ENCODE measurements at regions not wholly inside any gene's neighbourhood (a gene's known extent, or its start where the extent isn't known, plus 50 kb on each side); places are given as distances from the start of the nearest gene placed in this dataset.

DNA sequence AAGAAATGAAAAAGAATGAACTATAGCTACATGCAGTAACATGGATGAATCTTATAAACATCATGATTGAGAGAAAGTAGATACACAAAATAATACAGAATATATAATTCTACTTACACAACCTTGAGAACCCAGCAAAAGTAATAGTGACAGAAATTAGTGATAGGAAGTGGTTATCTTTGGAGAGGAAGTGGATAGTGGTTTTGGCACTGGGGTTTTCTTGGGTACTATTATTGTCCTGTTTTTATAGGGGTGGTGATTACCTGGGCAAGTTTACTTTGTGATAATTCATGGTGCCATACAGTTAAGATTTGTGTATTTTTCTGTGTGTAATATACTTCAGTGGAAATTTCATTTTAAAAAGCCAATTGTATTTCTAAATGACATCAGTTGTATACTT, 352.7 kb downstream of the AEBP2 start:
- TF ChIP-seq SMAD3 (CRISPR knock-in tag; IDR thresholded peaks at IDR 0.05; ENCODE audit: borderline replicate concordance) = no peak
- TF ChIP-seq, protein P1, sequence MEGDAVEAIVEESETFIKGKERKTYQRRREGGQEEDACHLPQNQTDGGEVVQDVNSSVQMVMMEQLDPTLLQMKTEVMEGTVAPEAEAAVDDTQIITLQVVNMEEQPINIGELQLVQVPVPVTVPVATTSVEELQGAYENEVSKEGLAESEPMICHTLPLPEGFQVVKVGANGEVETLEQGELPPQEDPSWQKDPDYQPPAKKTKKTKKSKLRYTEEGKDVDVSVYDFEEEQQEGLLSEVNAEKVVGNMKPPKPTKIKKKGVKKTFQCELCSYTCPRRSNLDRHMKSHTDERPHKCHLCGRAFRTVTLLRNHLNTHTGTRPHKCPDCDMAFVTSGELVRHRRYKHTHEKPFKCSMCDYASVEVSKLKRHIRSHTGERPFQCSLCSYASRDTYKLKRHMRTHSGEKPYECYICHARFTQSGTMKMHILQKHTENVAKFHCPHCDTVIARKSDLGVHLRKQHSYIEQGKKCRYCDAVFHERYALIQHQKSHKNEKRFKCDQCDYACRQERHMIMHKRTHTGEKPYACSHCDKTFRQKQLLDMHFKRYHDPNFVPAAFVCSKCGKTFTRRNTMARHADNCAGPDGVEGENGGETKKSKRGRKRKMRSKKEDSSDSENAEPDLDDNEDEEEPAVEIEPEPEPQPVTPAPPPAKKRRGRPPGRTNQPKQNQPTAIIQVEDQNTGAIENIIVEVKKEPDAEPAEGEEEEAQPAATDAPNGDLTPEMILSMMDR (IDR thresholded peaks at IDR 0.05) = no peak
- TF ChIP-seq CREM (CRISPR knock-in tag; IDR thresholded peaks at IDR 0.05) = no peak
- TF ChIP-seq, protein P2, sequence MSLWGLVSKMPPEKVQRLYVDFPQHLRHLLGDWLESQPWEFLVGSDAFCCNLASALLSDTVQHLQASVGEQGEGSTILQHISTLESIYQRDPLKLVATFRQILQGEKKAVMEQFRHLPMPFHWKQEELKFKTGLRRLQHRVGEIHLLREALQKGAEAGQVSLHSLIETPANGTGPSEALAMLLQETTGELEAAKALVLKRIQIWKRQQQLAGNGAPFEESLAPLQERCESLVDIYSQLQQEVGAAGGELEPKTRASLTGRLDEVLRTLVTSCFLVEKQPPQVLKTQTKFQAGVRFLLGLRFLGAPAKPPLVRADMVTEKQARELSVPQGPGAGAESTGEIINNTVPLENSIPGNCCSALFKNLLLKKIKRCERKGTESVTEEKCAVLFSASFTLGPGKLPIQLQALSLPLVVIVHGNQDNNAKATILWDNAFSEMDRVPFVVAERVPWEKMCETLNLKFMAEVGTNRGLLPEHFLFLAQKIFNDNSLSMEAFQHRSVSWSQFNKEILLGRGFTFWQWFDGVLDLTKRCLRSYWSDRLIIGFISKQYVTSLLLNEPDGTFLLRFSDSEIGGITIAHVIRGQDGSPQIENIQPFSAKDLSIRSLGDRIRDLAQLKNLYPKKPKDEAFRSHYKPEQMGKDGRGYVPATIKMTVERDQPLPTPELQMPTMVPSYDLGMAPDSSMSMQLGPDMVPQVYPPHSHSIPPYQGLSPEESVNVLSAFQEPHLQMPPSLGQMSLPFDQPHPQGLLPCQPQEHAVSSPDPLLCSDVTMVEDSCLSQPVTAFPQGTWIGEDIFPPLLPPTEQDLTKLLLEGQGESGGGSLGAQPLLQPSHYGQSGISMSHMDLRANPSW (CRISPR knock-in tag; conservative IDR thresholded peaks at IDR 0.05; ENCODE audit: low read depth) = no peak
- TF ChIP-seq, protein P3, sequence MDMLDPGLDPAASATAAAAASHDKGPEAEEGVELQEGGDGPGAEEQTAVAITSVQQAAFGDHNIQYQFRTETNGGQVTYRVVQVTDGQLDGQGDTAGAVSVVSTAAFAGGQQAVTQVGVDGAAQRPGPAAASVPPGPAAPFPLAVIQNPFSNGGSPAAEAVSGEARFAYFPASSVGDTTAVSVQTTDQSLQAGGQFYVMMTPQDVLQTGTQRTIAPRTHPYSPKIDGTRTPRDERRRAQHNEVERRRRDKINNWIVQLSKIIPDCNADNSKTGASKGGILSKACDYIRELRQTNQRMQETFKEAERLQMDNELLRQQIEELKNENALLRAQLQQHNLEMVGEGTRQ (CRISPR knock-in tag; IDR thresholded peaks at IDR 0.05) = no peak
- TF ChIP-seq NR3C1 (CRISPR knock-in tag; conservative IDR thresholded peaks at IDR 0.05; ENCODE audit: low read depth) = no peak
- no peak for TF ChIP-seq FOXJ3 (CRISPR knock-in tag; IDR thresholded peaks at IDR 0.05; ENCODE audit: borderline replicate concordance)
- no peak for TF ChIP-seq ZNF138 (CRISPR knock-in tag; conservative IDR thresholded peaks at IDR 0.05)
- TF ChIP-seq SP1 (CRISPR knock-in tag; conservative IDR thresholded peaks at IDR 0.05) = no peak
